K562 (cell line): ENCODE measurements at regions not wholly inside any gene's neighbourhood (a gene's known extent, or its start where the extent isn't known, plus 50 kb on each side); places are given as distances from the start of the nearest gene placed in this dataset.

Experiments
- ATAC-seq: fragments of 200-7000 bp; cut with Tn5 transposase; 3 replicates; pipeline ENCODE4 v1.9.1; 2020; ENCODE audit warnings: moderate library complexity
- BruUV-seq: library from RNA; stranded (reverse); fragments of 400-500 nt; replicated peaks from 2 replicates; lab custom pipeline; 2021; lab: Mats Ljungman, UMichigan
- CTCF ChIA-PET: fragments of 300-600 bp; formaldehyde crosslinking; extraction: SDS; loops from one replicate; lab custom pipeline; 2021; ENCODE audit warnings: low intra/inter-chr PET ratio; lab: Yijun Ruan, JAX
- POLR2A ChIA-PET: fragments of 300-600, 350-650 bp; sonication (Branson Sonifier 250); formaldehyde crosslinking; extraction: SDS; loops from one replicate; lab custom pipeline; 2021; ENCODE audit warnings: antibody characterized with exemption, inconsistent platforms; lab: Yijun Ruan, JAX
- DNase-seq, 4 experiments: peaks; one replicate each; pipeline versions ENCODE4 v3.0.0 to v3.0.0-alpha.2; 2011 to 2018; ENCODE audit warnings: low spot score in 3 of 4, mixed read lengths in 3 of 4; ENCODE audit errors: extremely low read depth in 1 of 4
- FAIRE-seq: peaks from 2 replicates; lab custom pipeline; 2011; peaks lifted over from hg19 to GRCh38; lab: Jason Lieb, UNC
- H2AFZ ChIP-seq: 2 replicates; pipeline ENCODE4 v1.6.0; 2011; ENCODE audit warnings: low read depth, low read length, control low read depth, inconsistent platforms
- H3K27ac ChIP-seq: fragments of 200-600 bp; 3 replicates; pipeline ENCODE4 v1.8.0; 2011; ENCODE audit warnings: low read depth, mild to moderate bottlenecking, control low read depth, inconsistent platforms, low read length, moderate library complexity, mixed read lengths; ENCODE audit errors: extremely low read depth
- H3K27me3 ChIP-seq, 2 experiments: fragments of 300-600 bp in 1 of 2; 2 replicates in 1 of 2; 3 replicates in 1 of 2; pipeline versions ENCODE4 v1.6.0 to v1.8.0; 2011; ENCODE audit warnings: inconsistent platforms in 2 of 2, low read length in 2 of 2, mild to moderate bottlenecking in 1 of 2, mixed read lengths in 1 of 2, moderate library complexity in 1 of 2; ENCODE audit not compliant: control insufficient read depth in 2 of 2, insufficient read depth in 2 of 2
- H3K36me3 ChIP-seq: fragments of 300-600 bp; 3 replicates; pipeline ENCODE4 v1.8.0; 2011; ENCODE audit warnings: mild to moderate bottlenecking, low read length, inconsistent platforms; ENCODE audit not compliant: control insufficient read depth, insufficient read depth
- H3K4me1 ChIP-seq, 2 experiments: fragments of 200-600 bp in 1 of 2; replicated peaks in 1 of 2; 2 replicates in 1 of 2; 3 replicates in 1 of 2; pipeline versions ENCODE4 v1.5.1 to v1.8.0; 2011; ENCODE audit warnings: inconsistent platforms in 2 of 2, low read length in 2 of 2, mild to moderate bottlenecking in 1 of 2, mixed read lengths in 1 of 2, moderate library complexity in 1 of 2; ENCODE audit not compliant: control insufficient read depth in 2 of 2, insufficient read depth in 2 of 2
- H3K4me2 ChIP-seq: 2 replicates; pipeline ENCODE4 v1.6.1; 2011; ENCODE audit warnings: low read length, control low read depth, inconsistent platforms, mixed read lengths; ENCODE audit not compliant: insufficient read depth
- H3K4me3 ChIP-seq: fragments of 200-600 bp; sonication (generic), shearing (Covaris generic); 2 replicates; pipeline ENCODE4 v1.5.1; 2016; ENCODE audit warnings: control low read depth, inconsistent platforms
- H3K79me2 ChIP-seq: fragments of 200-600 bp; 3 replicates; pipeline ENCODE4 v1.8.0; 2011; ENCODE audit warnings: low read length, inconsistent platforms; ENCODE audit not compliant: control insufficient read depth, insufficient read depth
- H3K9ac ChIP-seq, 2 experiments: 2 replicates each; pipeline versions ENCODE4 v1.6.0 to v1.6.1; 2011; ENCODE audit warnings: low read depth in 2 of 2, low read length in 2 of 2, control low read depth in 1 of 2, inconsistent platforms in 1 of 2, mild to moderate bottlenecking in 1 of 2, mixed read lengths in 1 of 2; ENCODE audit not compliant: insufficient read depth in 1 of 2
- H3K9me1 ChIP-seq: one replicate; pipeline ENCODE4 v1.6.0; 2011; ENCODE audit warnings: inconsistent platforms, mild to moderate bottlenecking, low read length, moderate library complexity; ENCODE audit not compliant: control insufficient read depth, insufficient read depth
- H3K9me3 ChIP-seq: replicated peaks from 2 replicates; pipeline ENCODE4 v1.5.1; 2011; ENCODE audit warnings: low read depth, low read length, inconsistent platforms; ENCODE audit not compliant: control insufficient read depth, insufficient read depth
- H4K20me1 ChIP-seq: replicated peaks from 2 replicates; pipeline ENCODE4 v1.6.1; 2011; ENCODE audit warnings: low read length, inconsistent platforms, mixed read lengths; ENCODE audit not compliant: control insufficient read depth, insufficient read depth
- CBX3 ChIP-seq, 2 experiments: IDR thresholded peaks; 1 replicate in 1 of 2; 2 replicates in 1 of 2; pipeline ENCODE4 v1.6.1; 2012; ENCODE audit warnings: inconsistent platforms in 2 of 2, low read length in 2 of 2, borderline replicate concordance in 1 of 2, control low read depth in 1 of 2
- CEBPB ChIP-seq: fragments of 450-650 bp; IDR thresholded peaks from 2 replicates; pipeline ENCODE4 v1.6.1; 2016; ENCODE audit warnings: missing genetic modification characterization, missing compliant biosample characterization
- CEBPG ChIP-seq, 3 experiments: fragments of 200-800 bp in 1 of 3; sonication (Bioruptor generic) in 1 of 3; sonication (generic) in 1 of 3; formaldehyde crosslinking in 1 of 3; IDR thresholded peaks in 2 of 3; conservative IDR thresholded peaks in 1 of 3; 2 replicates each; pipeline versions ENCODE4 v1.6.1 to v1.8.0; 2016 to 2022; ENCODE audit warnings: missing compliant biosample characterization in 2 of 3, missing genetic modification characterization in 2 of 3, mild to moderate bottlenecking in 1 of 3, missing genetic modification reagents in 1 of 3
- MEIS2 ChIP-seq: fragments of 450-650 bp; IDR thresholded peaks from 2 replicates; pipeline ENCODE4 v1.6.1; 2014; ENCODE audit warnings: mild to moderate bottlenecking; ENCODE audit not compliant: partially characterized antibody
- WGBS: fragments of 100-300 bp; shearing (Covaris generic); methylation state at CpG from one replicate; pipeline ENCODE4 v1.1.6; 2016; ENCODE audit warnings: low coverage, mixed read lengths; ENCODE audit not compliant: insufficient coverage; ENCODE audit errors: missing lambda C conversion rate; 5-methylcytosine and 5-hydroxymethylcytosine counted together
- in situ Hi-C: fragments of 300-500 bp; cut with MboI; formaldehyde crosslinking; loops from 4 replicates; pipeline ENCODE4 v1.15.0; 2018; ENCODE audit warnings: inconsistent platforms, mixed read lengths
- intact Hi-C: fragments of 100-400 bp; cut with micrococcal nuclease; formaldehyde crosslinking; loops from 2 replicates; pipeline ENCODE4 v1.14.2; 2022

DNA sequence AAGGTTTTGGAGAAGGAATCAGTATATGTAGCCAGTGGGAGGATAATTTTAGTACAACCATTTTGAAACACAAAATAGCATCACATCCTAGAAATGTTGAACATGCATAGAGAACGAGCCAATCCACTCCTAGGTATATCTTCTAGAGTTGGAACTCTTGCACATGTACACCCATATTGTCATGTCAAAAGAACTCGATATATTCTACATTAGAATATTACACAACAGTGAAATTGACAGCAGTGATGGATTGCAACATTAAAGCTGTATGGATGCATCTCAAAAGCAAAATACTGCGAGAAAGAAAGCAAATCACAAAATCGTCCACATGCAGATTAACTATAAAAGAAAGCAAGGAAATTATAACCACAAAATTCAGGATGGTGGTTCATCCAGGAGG, 159.3 kb upstream of the NEBL start:
- Histone ChIP-seq H3K4me3 (no peak overlapping the region), H3K4me1 (peaks cover 0 to 7% of the 10 kb centered on the region in 2 experiments; a peak in 3 of 5 replicates), H3K27me3 (no peaks in the 10 kb centered on the region; a peak in 1 of 5 replicates), H3K4me2 (no peak overlapping the region), H3K27ac (no peak overlapping the region), H4K20me1 (no peaks in the 10 kb centered on the region), H3K79me2 (no peaks in the 10 kb centered on the region), H3K9ac (no peak overlapping the region), H2AFZ (no peak overlapping the region), H3K36me3 (no peaks in the 10 kb centered on the region), H3K9me1 (no peaks in the 10 kb centered on the region), H3K9me3 (peaks cover 5% of the 10 kb centered on the region; the same call in 1 of the 2 replicates)
- TF ChIP-seq CBX3 (IDR thresholded peaks at IDR 0.05; ENCODE audit: borderline replicate concordance in 1 of 2, low read length in 2 of 2), result no peak
- TF ChIP-seq CEBPG (CRISPR knock-in tag; IDR thresholded peaks at IDR 0.05), result no peak
- peak in 1 of 2 experiments; percentile 41; a peak in 1 of 4 replicates for TF ChIP-seq CEBPG (tag; conservative IDR thresholded peaks at IDR 0.05 in 1 of 2, IDR thresholded peaks at IDR 0.05 in 1 of 2)
- peak; percentile 11 for TF ChIP-seq MEIS2
- peak; percentile 71; the same call in 1 of the 2 replicates for TF ChIP-seq CEBPB (tag)
- ChIA-PET POLR2A (interaction anchor here (0.7 to 0.9 kb wide), 2 partner anchors 12 to 279 kb away, joined by 3 read pairs; no protein-coding TSS in a partner anchor), CTCF (no interaction called here)
- intact Hi-C loops, result no loop called here
- ATAC-seq (no peak), DNase-seq (no peak), FAIRE-seq (no peak)
- in situ Hi-C loops, result loop anchor here (25.0 kb wide), 1 partner anchor 906 kb away; no protein-coding TSS in a partner anchor
- no TSS peak for BruUV-seq
- 6% methylated on average over 4 of the region's 4 CpGs for WGBS
